ENCODE measurements at regions not wholly inside any gene's neighbourhood (a gene's known extent, or its start where the extent isn't known, plus 50 kb on each side); places are given as distances from the start of the nearest gene placed in this dataset.
"Not testable (repeated sequence)": the region's sequence is repeated elsewhere in the genome, so short reads cannot be mapped to it uniquely, and the experiment has no call there.

GRCh38 chr22:22756551-22757201 is 112.3 kb downstream of the GGTLC2 start:
- not testable (repeated sequence) for DNase-seq (ENCODE audit: low read depth, low spot score)

- not testable (repeated sequence) for DNase-seq (ENCODE audit: low read depth, low spot score)
These were observed 113.8 kb downstream of the GGTLC2 start for GRCh38 chr22:22758101-22758807.

- no peak for DNase-seq (ENCODE audit: low read depth, low spot score)
These were observed 115.0 kb downstream of the GGTLC2 start for GRCh38 chr22:22759371-22759770.

GRCh38 chr22:22759889-22760546 is 115.6 kb downstream of the GGTLC2 start:
- no peak for DNase-seq (ENCODE audit: low read depth, low spot score)

- no peak for DNase-seq (ENCODE audit: low read depth, low spot score)
These were observed 117.2 kb downstream of the GGTLC2 start for GRCh38 chr22:22761606-22761962.

- DNase-seq (ENCODE audit: low read depth, low spot score), result no peak
These were observed 117.8 kb downstream of the GGTLC2 start for GRCh38 chr22:22761963-22762772.

GRCh38 chr22:22763512-22763911 is 119.1 kb downstream of the GGTLC2 start:
- DNase-seq (ENCODE audit: low read depth, low spot score), result no peak

- no peak for DNase-seq (ENCODE audit: low read depth, low spot score)
These were observed 119.7 kb downstream of the GGTLC2 start for GRCh38 chr22:22764085-22764484.

- DNase-seq (ENCODE audit: low read depth, low spot score), result no peak
These were observed 119.6 kb upstream of the IGLL5 start for GRCh38 chr22:22767876-22768602.

- no peak for DNase-seq (ENCODE audit: low read depth, low spot score)
These were observed 118.7 kb upstream of the IGLL5 start for GRCh38 chr22:22768885-22769284.

- DNase-seq (ENCODE audit: low read depth, low spot score), result no peak
These were observed 118.0 kb upstream of the IGLL5 start for GRCh38 chr22:22769434-22770279.

- peak; percentile 6 for DNase-seq (ENCODE audit: low read depth, low spot score)
These were observed 117.2 kb upstream of the IGLL5 start for GRCh38 chr22:22770280-22770871.

GRCh38 chr22:22770881-22771280 is 116.7 kb upstream of the IGLL5 start:
- no peak for DNase-seq (ENCODE audit: low read depth, low spot score)

GRCh38 chr22:22771696-22772377 is 115.8 kb upstream of the IGLL5 start:
- DNase-seq (ENCODE audit: low read depth, low spot score), result no peak

GRCh38 chr22:22772396-22772795 is 115.2 kb upstream of the IGLL5 start:
- DNase-seq (ENCODE audit: low read depth, low spot score), result no peak

- DNase-seq (ENCODE audit: low read depth, low spot score), result no peak
These were observed 114.7 kb upstream of the IGLL5 start for GRCh38 chr22:22772883-22773282.

- DNase-seq (ENCODE audit: low read depth, low spot score), result no peak
These were observed 114.2 kb upstream of the IGLL5 start for GRCh38 chr22:22773427-22773826.

- DNase-seq (ENCODE audit: low read depth, low spot score), result no peak
These were observed 113.5 kb upstream of the IGLL5 start for GRCh38 chr22:22773979-22774604.

- DNase-seq (ENCODE audit: low read depth, low spot score), result not testable (repeated sequence)
These were observed 112.9 kb upstream of the IGLL5 start for GRCh38 chr22:22774762-22775161.
